SK-N-SH treated with all-trans-retinoic acid at 6 μM for 48 hours (cell line): ENCODE measurements at regions not wholly inside any gene's neighbourhood (a gene's known extent, or its start where the extent isn't known, plus 50 kb on each side); places are given as distances from the start of the nearest gene placed in this dataset.
"Not testable (repeated sequence)": the region's sequence is repeated elsewhere in the genome, so short reads cannot be mapped to it uniquely, and the experiment has no call there.

Experiments
- ATAC-seq: fragments of 200-7000 bp; cut with Tn5 transposase; 3 replicates; pipeline ENCODE4 v1.9.1; 2020; ENCODE audit warnings: mild to moderate bottlenecking, moderate library complexity
- ARNTL ChIP-seq: fragments of 450-650 bp; formaldehyde crosslinking; IDR thresholded peaks from 2 replicates; pipeline ENCODE4 v1.5.0; 2020; ENCODE audit warnings: low read depth, mild to moderate bottlenecking, moderate library complexity, borderline replicate concordance
- BACH2 ChIP-seq: fragments of 250-450 bp; sonication (Bioruptor Pico); IDR thresholded peaks from 2 replicates; pipeline ENCODE4 v1.9.0; 2021; ENCODE audit warnings: mild to moderate bottlenecking, borderline replicate concordance
- CSDC2 ChIP-seq: fragments of 250-450 bp; sonication (Bioruptor Pico); IDR thresholded peaks from 2 replicates; pipeline ENCODE4 v1.5.0; 2020; ENCODE audit warnings: mild to moderate bottlenecking, moderate library complexity
- CSRNP3 ChIP-seq: fragments of 250-450 bp; sonication (Bioruptor Pico); IDR thresholded peaks from 2 replicates; pipeline ENCODE4 v1.5.1; 2021; ENCODE audit warnings: mild to moderate bottlenecking, moderate library complexity
- ESRRG ChIP-seq: fragments of 250-450 bp; sonication (Bioruptor Pico); IDR thresholded peaks from 2 replicates; pipeline ENCODE4 v1.6.1; 2021; ENCODE audit warnings: mild to moderate bottlenecking
- GLIS3 ChIP-seq: fragments of 250-450 bp; sonication (Bioruptor Pico); IDR thresholded peaks from 2 replicates; pipeline ENCODE4 v1.5.0; 2020; ENCODE audit warnings: mild to moderate bottlenecking, moderate library complexity
- ISL1 ChIP-seq: fragments of 250-450 bp; sonication (Bioruptor Pico); IDR thresholded peaks from 2 replicates; pipeline ENCODE4 v2.1.2; 2022; ENCODE audit warnings: mild to moderate bottlenecking, moderate library complexity
- OSR1 ChIP-seq: fragments of 250-450 bp; sonication (Bioruptor Pico); IDR thresholded peaks from 2 replicates; pipeline ENCODE4 v1.8.0; 2022; ENCODE audit warnings: moderate library complexity, mild to moderate bottlenecking, inconsistent platforms
- PATZ1 ChIP-seq: fragments of 250-450 bp; sonication (Bioruptor Pico); IDR thresholded peaks from 2 replicates; pipeline ENCODE4 v1.8.0; 2020; ENCODE audit warnings: mild to moderate bottlenecking, moderate library complexity, borderline replicate concordance
- POU6F1 ChIP-seq: fragments of 250-450 bp; sonication (Bioruptor Pico); IDR thresholded peaks from 2 replicates; pipeline ENCODE4 v1.8.0; 2021; ENCODE audit warnings: low read depth, mild to moderate bottlenecking, moderate library complexity, borderline replicate concordance
- PPARA ChIP-seq: fragments of 250-450 bp; sonication (Bioruptor Pico); IDR thresholded peaks from 2 replicates; pipeline ENCODE4 v1.5.0; 2020; ENCODE audit warnings: mild to moderate bottlenecking, borderline replicate concordance
- RARB ChIP-seq: fragments of 250-450 bp; sonication (Bioruptor Pico); IDR thresholded peaks from 2 replicates; pipeline ENCODE4 v1.8.0; 2021; ENCODE audit warnings: mild to moderate bottlenecking, moderate library complexity
- SNAI2 ChIP-seq: fragments of 250-450 bp; sonication (Bioruptor Pico); IDR thresholded peaks from 2 replicates; pipeline ENCODE4 v1.5.0; 2020; ENCODE audit warnings: mild to moderate bottlenecking, moderate library complexity
- ZNF565 ChIP-seq: fragments of 450-650 bp; formaldehyde crosslinking; conservative IDR thresholded peaks from 2 replicates; pipeline ENCODE4 v1.5.0; 2020; ENCODE audit warnings: low read depth, mild to moderate bottlenecking, moderate library complexity
- ZNF70 ChIP-seq: fragments of 450-650 bp; formaldehyde crosslinking; IDR thresholded peaks from 2 replicates; pipeline ENCODE4 v1.5.0; 2020; ENCODE audit warnings: mild to moderate bottlenecking, moderate library complexity
- TF ChIP-seq, protein P1 (sequence below): fragments of 250-450 bp; sonication (Bioruptor Pico); IDR thresholded peaks from 2 replicates; pipeline ENCODE4 v1.5.0; 2020; ENCODE audit warnings: mild to moderate bottlenecking, moderate library complexity
- TF ChIP-seq, protein P2 (sequence below): fragments of 250-450 bp; sonication (Bioruptor Pico); IDR thresholded peaks from 2 replicates; pipeline ENCODE4 v1.5.1; 2020; ENCODE audit warnings: low read depth, mild to moderate bottlenecking, moderate library complexity

- TF ChIP-seq, protein P1, sequence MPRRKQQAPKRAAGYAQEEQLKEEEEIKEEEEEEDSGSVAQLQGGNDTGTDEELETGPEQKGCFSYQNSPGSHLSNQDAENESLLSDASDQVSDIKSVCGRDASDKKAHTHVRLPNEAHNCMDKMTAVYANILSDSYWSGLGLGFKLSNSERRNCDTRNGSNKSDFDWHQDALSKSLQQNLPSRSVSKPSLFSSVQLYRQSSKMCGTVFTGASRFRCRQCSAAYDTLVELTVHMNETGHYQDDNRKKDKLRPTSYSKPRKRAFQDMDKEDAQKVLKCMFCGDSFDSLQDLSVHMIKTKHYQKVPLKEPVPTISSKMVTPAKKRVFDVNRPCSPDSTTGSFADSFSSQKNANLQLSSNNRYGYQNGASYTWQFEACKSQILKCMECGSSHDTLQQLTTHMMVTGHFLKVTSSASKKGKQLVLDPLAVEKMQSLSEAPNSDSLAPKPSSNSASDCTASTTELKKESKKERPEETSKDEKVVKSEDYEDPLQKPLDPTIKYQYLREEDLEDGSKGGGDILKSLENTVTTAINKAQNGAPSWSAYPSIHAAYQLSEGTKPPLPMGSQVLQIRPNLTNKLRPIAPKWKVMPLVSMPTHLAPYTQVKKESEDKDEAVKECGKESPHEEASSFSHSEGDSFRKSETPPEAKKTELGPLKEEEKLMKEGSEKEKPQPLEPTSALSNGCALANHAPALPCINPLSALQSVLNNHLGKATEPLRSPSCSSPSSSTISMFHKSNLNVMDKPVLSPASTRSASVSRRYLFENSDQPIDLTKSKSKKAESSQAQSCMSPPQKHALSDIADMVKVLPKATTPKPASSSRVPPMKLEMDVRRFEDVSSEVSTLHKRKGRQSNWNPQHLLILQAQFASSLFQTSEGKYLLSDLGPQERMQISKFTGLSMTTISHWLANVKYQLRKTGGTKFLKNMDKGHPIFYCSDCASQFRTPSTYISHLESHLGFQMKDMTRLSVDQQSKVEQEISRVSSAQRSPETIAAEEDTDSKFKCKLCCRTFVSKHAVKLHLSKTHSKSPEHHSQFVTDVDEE (CRISPR knock-in tag): no peak
- no peak for TF ChIP-seq BACH2 (CRISPR knock-in tag)
Observed at GRCh38 chr21:28174006-28174405, 818.7 kb downstream of the LTN1 start (continued).

GRCh38 chr21:28172376-28172775, 820.3 kb downstream of the LTN1 start:
- no peak for TF ChIP-seq GLIS3 (CRISPR knock-in tag)
- no peak for TF ChIP-seq SNAI2 (CRISPR knock-in tag)
- TF ChIP-seq CSRNP3: no peak
- TF ChIP-seq ARNTL (CRISPR knock-in tag): no peak
- no peak for TF ChIP-seq CSDC2 (CRISPR knock-in tag)
- TF ChIP-seq, protein P1 (CRISPR knock-in tag): no peak
- no peak for TF ChIP-seq ZNF565
- TF ChIP-seq BACH2 (CRISPR knock-in tag): no peak
- TF ChIP-seq OSR1 (CRISPR knock-in tag): no peak
- TF ChIP-seq ESRRG (CRISPR knock-in tag): no peak
- no peak for TF ChIP-seq ZNF70
- TF ChIP-seq PATZ1 (CRISPR knock-in tag): no peak
- no peak for ATAC-seq

DNA sequence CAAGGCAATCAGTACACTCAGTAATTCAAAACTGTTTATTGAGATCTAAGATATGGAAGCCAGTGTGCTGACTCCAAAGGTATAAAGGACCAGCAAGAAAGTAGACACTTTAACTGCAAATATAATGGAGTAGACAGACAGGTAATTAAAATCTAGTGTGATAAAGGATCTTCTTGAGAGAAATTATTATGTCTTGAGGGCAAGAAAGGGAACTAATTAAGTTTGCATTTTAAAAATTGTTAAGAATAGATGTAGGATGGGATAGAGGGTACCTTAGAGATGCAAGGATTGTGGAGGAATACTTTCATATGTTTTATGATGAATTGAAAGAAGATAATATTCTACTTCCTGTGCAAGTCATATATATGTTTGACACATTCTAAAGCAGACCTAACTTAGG, 825.3 kb downstream of the LTN1 start:
- no peak for ATAC-seq
- TF ChIP-seq, protein P2, sequence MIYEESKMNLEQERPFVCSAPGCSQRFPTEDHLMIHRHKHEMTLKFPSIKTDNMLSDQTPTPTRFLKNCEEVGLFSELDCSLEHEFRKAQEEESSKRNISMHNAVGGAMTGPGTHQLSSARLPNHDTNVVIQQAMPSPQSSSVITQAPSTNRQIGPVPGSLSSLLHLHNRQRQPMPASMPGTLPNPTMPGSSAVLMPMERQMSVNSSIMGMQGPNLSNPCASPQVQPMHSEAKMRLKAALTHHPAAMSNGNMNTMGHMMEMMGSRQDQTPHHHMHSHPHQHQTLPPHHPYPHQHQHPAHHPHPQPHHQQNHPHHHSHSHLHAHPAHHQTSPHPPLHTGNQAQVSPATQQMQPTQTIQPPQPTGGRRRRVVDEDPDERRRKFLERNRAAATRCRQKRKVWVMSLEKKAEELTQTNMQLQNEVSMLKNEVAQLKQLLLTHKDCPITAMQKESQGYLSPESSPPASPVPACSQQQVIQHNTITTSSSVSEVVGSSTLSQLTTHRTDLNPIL (CRISPR knock-in tag): no peak
- no peak for TF ChIP-seq POU6F1 (CRISPR knock-in tag)
- TF ChIP-seq ESRRG (CRISPR knock-in tag): no peak
- TF ChIP-seq, protein P1 (CRISPR knock-in tag): no peak
- TF ChIP-seq RARB (CRISPR knock-in tag): no peak
- no peak for TF ChIP-seq PPARA (CRISPR knock-in tag)
- no peak for TF ChIP-seq ISL1 (CRISPR knock-in tag)
- no peak for TF ChIP-seq SNAI2 (CRISPR knock-in tag)
- TF ChIP-seq GLIS3 (CRISPR knock-in tag): no peak
- TF ChIP-seq PATZ1 (CRISPR knock-in tag): no peak
- TF ChIP-seq OSR1 (CRISPR knock-in tag): no peak
- no peak for TF ChIP-seq BACH2 (CRISPR knock-in tag)
- TF ChIP-seq ARNTL (CRISPR knock-in tag): no peak
- TF ChIP-seq, all 23 proteins: peak for 0

DNA sequence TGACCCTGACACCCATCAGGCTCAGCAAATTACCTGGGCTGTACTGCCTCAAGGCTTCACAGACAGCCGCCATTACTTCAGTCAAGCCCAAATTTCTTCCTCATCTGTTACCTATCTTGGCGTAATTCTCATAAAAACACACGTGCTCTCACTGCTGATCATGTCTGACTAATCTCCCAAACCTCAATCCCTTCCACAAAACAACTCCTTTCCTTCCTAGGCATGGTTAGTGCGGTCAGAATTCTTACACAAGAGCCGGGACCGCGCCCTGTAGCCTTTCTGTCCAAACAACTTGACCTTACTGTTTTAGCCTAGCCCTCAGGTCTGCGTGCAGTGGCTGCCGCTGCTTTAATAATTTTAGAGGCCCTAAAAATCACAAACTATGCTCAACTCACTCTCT, 828.2 kb downstream of the LTN1 start:
- not testable (repeated sequence) for ATAC-seq
